OCI-LY1 (cell line): ENCODE measurements at regions not wholly inside any gene's neighbourhood (a gene's known extent, or its start where the extent isn't known, plus 50 kb on each side); places are given as distances from the start of the nearest gene placed in this dataset.

ENCODE experiments used
- H2AFZ ChIP-seq: fragments of 200-600 bp; sonication (generic), shearing (Covaris generic); 2 replicates; pipeline ENCODE4 v1.6.0; 2014; ENCODE audit warnings: antibody characterized with exemption, mild to moderate bottlenecking, low read length
- H3F3A ChIP-seq: fragments of 200-600 bp; sonication (generic), shearing (Covaris generic); 2 replicates; pipeline ENCODE4 v1.6.0; 2014; ENCODE audit warnings: mild to moderate bottlenecking, antibody characterized with exemption, low read length, moderate library complexity; ENCODE audit not compliant: insufficient read depth
- H3K27ac ChIP-seq: fragments of 200-600 bp; sonication (generic); 2 replicates; pipeline ENCODE4 v1.5.1; 2014; ENCODE audit warnings: low read length, mixed run types, mild to moderate bottlenecking, low read depth; ENCODE audit not compliant: poor library complexity, severe bottlenecking
- H3K27me3 ChIP-seq: fragments of 200-600 bp; sonication (generic); 2 replicates; pipeline ENCODE4 v1.6.0; 2014; ENCODE audit warnings: antibody characterized with exemption, mild to moderate bottlenecking, low read length, moderate library complexity; ENCODE audit not compliant: insufficient read depth
- H3K36me3 ChIP-seq: fragments of 200-600 bp; sonication (generic); 2 replicates; pipeline ENCODE4 v1.6.1; 2014; ENCODE audit warnings: mild to moderate bottlenecking, antibody characterized with exemption, low read length, moderate library complexity, mixed read lengths; ENCODE audit not compliant: insufficient read depth
- H3K4me1 ChIP-seq: fragments of 200-600 bp; sonication (generic); 2 replicates; pipeline ENCODE4 v1.5.1; 2014; ENCODE audit warnings: mild to moderate bottlenecking, low read length, moderate library complexity; ENCODE audit not compliant: insufficient read depth, severe bottlenecking
- H3K4me2 ChIP-seq: fragments of 200-600 bp; sonication (generic), shearing (Covaris generic); 2 replicates; pipeline ENCODE4 v1.6.1; 2014; ENCODE audit warnings: low read length
- H3K4me3 ChIP-seq: fragments of 200-600 bp; sonication (generic); 2 replicates; pipeline ENCODE4 v1.5.1; 2014; ENCODE audit warnings: low read length, low read depth, mild to moderate bottlenecking, mixed read lengths; ENCODE audit not compliant: poor library complexity, severe bottlenecking
- H3K79me2 ChIP-seq: fragments of 200-600 bp; shearing (Covaris generic); 2 replicates; pipeline ENCODE4 v1.6.1; 2016; ENCODE audit warnings: mixed run types, low read length, mixed read lengths; ENCODE audit not compliant: insufficient read depth
- H3K9ac ChIP-seq: fragments of 200-600 bp; sonication (generic), shearing (Covaris generic); 2 replicates; pipeline ENCODE4 v1.6.1; 2014; ENCODE audit warnings: mild to moderate bottlenecking, low read length, mixed read lengths
- H3K9me2 ChIP-seq: fragments of 200-600 bp; sonication (generic), shearing (Covaris generic); 2 replicates; pipeline ENCODE4 v1.6.1; 2014; ENCODE audit warnings: low read depth, mild to moderate bottlenecking, low read length, mixed read lengths
- H3K9me3 ChIP-seq: fragments of 200-600 bp; shearing (Covaris generic); 2 replicates; pipeline ENCODE4 v1.6.1; 2014; ENCODE audit warnings: low read length, mixed read lengths
- H4K20me1 ChIP-seq: fragments of 200-600 bp; sonication (generic), shearing (Covaris generic); 2 replicates; pipeline ENCODE4 v1.6.0; 2016; ENCODE audit warnings: mild to moderate bottlenecking, low read length; ENCODE audit not compliant: insufficient read depth
- EZH2 ChIP-seq: fragments of 200-600 bp; sonication (generic), shearing (Covaris generic); IDR thresholded peaks from 2 replicates; pipeline ENCODE4 v1.8.0; 2017; ENCODE audit warnings: borderline replicate concordance, mixed run types, mild to moderate bottlenecking, antibody characterized with exemption, low read length, moderate library complexity, mixed read lengths
- TF ChIP-seq, protein P1 (sequence below): fragments of 200-600 bp; sonication (generic), shearing (Covaris generic); IDR thresholded peaks from 2 replicates; pipeline ENCODE4 v1.5.1; 2017; ENCODE audit warnings: mild to moderate bottlenecking, antibody characterized with exemption, low read length, moderate library complexity, mixed read lengths

DNA sequence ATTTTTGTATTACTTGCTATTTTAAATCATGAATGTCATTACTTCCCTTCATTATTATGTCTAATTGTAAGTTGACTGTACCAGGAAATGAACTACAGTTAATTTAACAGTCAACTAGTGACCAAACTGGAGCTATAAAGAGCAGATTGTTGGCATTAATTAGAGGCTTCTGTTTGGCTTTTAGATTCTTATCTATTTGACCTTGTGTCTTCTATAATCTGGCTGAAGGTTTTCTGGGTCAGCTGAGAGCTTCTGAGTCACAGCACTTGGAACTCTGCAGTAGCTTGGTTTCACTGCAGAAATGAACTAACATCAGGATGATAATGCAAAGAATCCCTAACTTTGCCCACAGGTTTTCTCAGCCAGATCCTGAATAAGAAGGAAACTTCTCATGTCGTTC is 169.2 kb upstream of the LEF1 start:
- no peak overlapping the region for H3K4me3 ChIP-seq
- H2AFZ ChIP-seq: no peak overlapping the region
- H3K27ac ChIP-seq: no peak overlapping the region
- no peaks in the 10 kb centered on the region for H3K27me3 ChIP-seq
- H3K9ac ChIP-seq: no peak overlapping the region
- no peaks in the 10 kb centered on the region for H3K4me1 ChIP-seq
- no peak overlapping the region for H3K4me2 ChIP-seq
- no peaks in the 10 kb centered on the region for H3K9me2 ChIP-seq
- no peaks in the 10 kb centered on the region for H3K79me2 ChIP-seq
- no peaks in the 10 kb centered on the region for H3F3A ChIP-seq
- no peaks in the 10 kb centered on the region for H3K9me3 ChIP-seq
- no peak for TF ChIP-seq EZH2
- TF ChIP-seq, protein P1, sequence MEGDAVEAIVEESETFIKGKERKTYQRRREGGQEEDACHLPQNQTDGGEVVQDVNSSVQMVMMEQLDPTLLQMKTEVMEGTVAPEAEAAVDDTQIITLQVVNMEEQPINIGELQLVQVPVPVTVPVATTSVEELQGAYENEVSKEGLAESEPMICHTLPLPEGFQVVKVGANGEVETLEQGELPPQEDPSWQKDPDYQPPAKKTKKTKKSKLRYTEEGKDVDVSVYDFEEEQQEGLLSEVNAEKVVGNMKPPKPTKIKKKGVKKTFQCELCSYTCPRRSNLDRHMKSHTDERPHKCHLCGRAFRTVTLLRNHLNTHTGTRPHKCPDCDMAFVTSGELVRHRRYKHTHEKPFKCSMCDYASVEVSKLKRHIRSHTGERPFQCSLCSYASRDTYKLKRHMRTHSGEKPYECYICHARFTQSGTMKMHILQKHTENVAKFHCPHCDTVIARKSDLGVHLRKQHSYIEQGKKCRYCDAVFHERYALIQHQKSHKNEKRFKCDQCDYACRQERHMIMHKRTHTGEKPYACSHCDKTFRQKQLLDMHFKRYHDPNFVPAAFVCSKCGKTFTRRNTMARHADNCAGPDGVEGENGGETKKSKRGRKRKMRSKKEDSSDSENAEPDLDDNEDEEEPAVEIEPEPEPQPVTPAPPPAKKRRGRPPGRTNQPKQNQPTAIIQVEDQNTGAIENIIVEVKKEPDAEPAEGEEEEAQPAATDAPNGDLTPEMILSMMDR: no peak
- no peaks in the 10 kb centered on the region for H4K20me1 ChIP-seq
- H3K36me3 ChIP-seq: no peaks in the 10 kb centered on the region

DNA sequence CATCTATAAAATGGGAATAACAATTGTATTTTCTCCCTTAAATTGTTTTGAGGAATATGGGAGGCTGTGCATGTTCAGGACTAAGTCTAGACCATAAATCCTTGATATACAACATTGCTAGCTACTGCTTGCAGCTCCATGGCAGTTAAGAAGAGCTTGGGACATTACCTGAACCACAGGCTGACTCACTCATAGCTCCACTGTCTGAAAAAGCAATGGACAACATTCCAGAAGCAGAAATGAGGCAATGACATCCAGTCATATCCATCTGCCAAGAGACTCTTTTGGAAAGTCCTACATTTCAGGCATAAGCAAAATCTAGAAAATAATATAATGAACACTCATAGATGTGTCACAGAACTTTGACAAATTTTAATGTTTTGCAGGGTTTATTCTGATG is 167.3 kb upstream of the LEF1 start:
- no peak overlapping the region for H2AFZ ChIP-seq
- H3K9me2 ChIP-seq: no peaks in the 10 kb centered on the region
- no peaks in the 10 kb centered on the region for H3K27me3 ChIP-seq
- H3K4me3 ChIP-seq: no peak overlapping the region
- TF ChIP-seq EZH2: no peak
- TF ChIP-seq, protein P1: no peak
- H4K20me1 ChIP-seq: no peaks in the 10 kb centered on the region
- no peaks in the 10 kb centered on the region for H3F3A ChIP-seq
- H3K27ac ChIP-seq: no peak overlapping the region
- no peaks in the 10 kb centered on the region for H3K36me3 ChIP-seq
- H3K79me2 ChIP-seq: no peaks in the 10 kb centered on the region
- no peaks in the 10 kb centered on the region for H3K9me3 ChIP-seq
- no peak overlapping the region for H3K4me2 ChIP-seq
- H3K4me1 ChIP-seq: no peaks in the 10 kb centered on the region
- H3K9ac ChIP-seq: no peak overlapping the region

DNA sequence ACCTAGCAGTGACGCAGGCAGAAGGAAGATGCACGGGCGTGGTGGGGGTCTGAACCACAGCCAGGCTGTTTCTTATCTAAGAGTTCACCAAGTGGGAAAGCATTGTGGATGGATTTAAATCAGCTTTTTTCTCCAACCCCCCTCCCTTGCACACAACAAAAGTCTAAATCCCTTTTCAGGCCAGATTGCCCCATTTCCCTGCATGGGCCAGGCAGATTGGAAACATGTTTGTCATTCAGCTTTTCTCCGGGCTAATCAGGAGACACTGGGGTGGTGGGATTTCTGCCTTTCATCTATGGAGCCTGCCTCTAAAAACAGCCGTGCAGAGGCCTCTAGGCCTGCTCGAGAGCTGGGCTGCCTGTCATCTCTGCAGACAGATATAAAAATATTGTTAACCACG is 166.3 kb upstream of the LEF1 start:
- Histone ChIP-seq H3K79me2 (no peaks in the 10 kb centered on the region), H3K9ac (no peak overlapping the region), H3K9me3 (no peaks in the 10 kb centered on the region), H3K9me2 (no peaks in the 10 kb centered on the region), H3K4me2 (no peak overlapping the region), H3K36me3 (no peaks in the 10 kb centered on the region), H4K20me1 (no peaks in the 10 kb centered on the region), H3K4me1 (no peaks in the 10 kb centered on the region), H3K4me3 (no peak overlapping the region), H3K27me3 (no peaks in the 10 kb centered on the region), H3F3A (no peaks in the 10 kb centered on the region), H2AFZ (no peak overlapping the region), H3K27ac (no peak overlapping the region)
- TF ChIP-seq, protein P1: no peak
- TF ChIP-seq EZH2: no peak
